Loucy (cell line): ENCODE measurements at regions not wholly inside any gene's neighbourhood (a gene's known extent, or its start where the extent isn't known, plus 50 kb on each side); places are given as distances from the start of the nearest gene placed in this dataset.

Experiments
- H2AFZ ChIP-seq: fragments of 200-600 bp; sonication (generic); 2 replicates; pipeline ENCODE4 v1.6.0; 2016; ENCODE audit warnings: antibody characterized with exemption, mild to moderate bottlenecking, low read length, moderate library complexity
- H3F3A ChIP-seq: fragments of 200-600 bp; 2 replicates; pipeline ENCODE4 v1.6.0; 2016; ENCODE audit warnings: antibody characterized with exemption, low read depth, mild to moderate bottlenecking
- H3K27me3 ChIP-seq: fragments of 200-600 bp; sonication (generic); 2 replicates; pipeline ENCODE4 v1.6.1; 2014; ENCODE audit warnings: low read length, mild to moderate bottlenecking; ENCODE audit not compliant: insufficient read depth, poor library complexity, severe bottlenecking
- H3K36me3 ChIP-seq: fragments of 200-600 bp; sonication (generic); 2 replicates; pipeline ENCODE4 v1.6.1; 2016; ENCODE audit warnings: low read length; ENCODE audit not compliant: insufficient read depth
- H3K4me1 ChIP-seq: fragments of 200-600 bp; sonication (generic); 2 replicates; pipeline ENCODE4 v1.5.1; 2014; ENCODE audit warnings: low read length, mild to moderate bottlenecking; ENCODE audit not compliant: insufficient read depth, poor library complexity, severe bottlenecking
- H3K4me2 ChIP-seq: fragments of 200-600 bp; sonication (generic); 2 replicates; pipeline ENCODE4 v1.6.0; 2014; ENCODE audit warnings: antibody characterized with exemption, low read length, low read depth, mild to moderate bottlenecking; ENCODE audit not compliant: poor library complexity, severe bottlenecking
- H3K4me3 ChIP-seq: fragments of 200-600 bp; sonication (generic); 2 replicates; pipeline ENCODE4 v1.5.1; 2014; ENCODE audit warnings: low read length, mild to moderate bottlenecking, mixed read lengths; ENCODE audit not compliant: poor library complexity, severe bottlenecking
- H3K79me2 ChIP-seq: fragments of 200-600 bp; sonication (generic); 2 replicates; pipeline ENCODE4 v1.6.1; 2014; ENCODE audit warnings: low read length; ENCODE audit not compliant: insufficient read depth
- H3K9ac ChIP-seq: fragments of 200-600 bp; sonication (generic); 2 replicates; pipeline ENCODE4 v1.6.0; 2014; ENCODE audit warnings: mild to moderate bottlenecking, low read depth, low read length, moderate library complexity; ENCODE audit not compliant: poor library complexity, severe bottlenecking
- H3K9me2 ChIP-seq: fragments of 200-600 bp; sonication (generic); replicated peaks from 2 replicates; pipeline ENCODE4 v1.6.1; 2016; ENCODE audit warnings: low read depth, low read length, mixed read lengths
- H3K9me3 ChIP-seq: fragments of 200-600 bp; sonication (generic); 2 replicates; pipeline ENCODE4 v1.6.1; 2014; ENCODE audit warnings: mild to moderate bottlenecking, antibody characterized with exemption, low read length, low read depth; ENCODE audit not compliant: insufficient read depth
- H4K20me1 ChIP-seq: fragments of 200-600 bp; sonication (generic); 2 replicates; pipeline ENCODE4 v1.6.0; 2014; ENCODE audit warnings: antibody characterized with exemption, low read length, mild to moderate bottlenecking; ENCODE audit not compliant: insufficient read depth, poor library complexity, severe bottlenecking
- EZH2phosphoT487 ChIP-seq: fragments of 200-600 bp; IDR thresholded peaks from 2 replicates; pipeline ENCODE4 v1.6.1; 2018; ENCODE audit warnings: antibody characterized with exemption, mild to moderate bottlenecking, moderate library complexity, borderline replicate concordance
- TF ChIP-seq, protein P1 (sequence below): fragments of 200-600 bp; sonication (generic); conservative IDR thresholded peaks from 2 replicates; pipeline ENCODE4 v1.5.1; 2014; ENCODE audit warnings: mild to moderate bottlenecking, antibody characterized with exemption, low read length

- H4K20me1 ChIP-seq, result no peaks in the 10 kb centered on the region
- H3F3A ChIP-seq, result no peaks in the 10 kb centered on the region
- H3K27me3 ChIP-seq, result peaks cover 4% of the 10 kb centered on the region
- H2AFZ ChIP-seq, result no peak overlapping the region
- no peak overlapping the region for H3K9ac ChIP-seq
- H3K4me2 ChIP-seq, result no peak overlapping the region
- no peaks in the 10 kb centered on the region for H3K36me3 ChIP-seq
- no peak overlapping the region for H3K4me3 ChIP-seq
- H3K4me1 ChIP-seq, result no peaks in the 10 kb centered on the region
- H3K79me2 ChIP-seq, result no peaks in the 10 kb centered on the region
- no peak for TF ChIP-seq EZH2phosphoT487
- TF ChIP-seq, protein P1, sequence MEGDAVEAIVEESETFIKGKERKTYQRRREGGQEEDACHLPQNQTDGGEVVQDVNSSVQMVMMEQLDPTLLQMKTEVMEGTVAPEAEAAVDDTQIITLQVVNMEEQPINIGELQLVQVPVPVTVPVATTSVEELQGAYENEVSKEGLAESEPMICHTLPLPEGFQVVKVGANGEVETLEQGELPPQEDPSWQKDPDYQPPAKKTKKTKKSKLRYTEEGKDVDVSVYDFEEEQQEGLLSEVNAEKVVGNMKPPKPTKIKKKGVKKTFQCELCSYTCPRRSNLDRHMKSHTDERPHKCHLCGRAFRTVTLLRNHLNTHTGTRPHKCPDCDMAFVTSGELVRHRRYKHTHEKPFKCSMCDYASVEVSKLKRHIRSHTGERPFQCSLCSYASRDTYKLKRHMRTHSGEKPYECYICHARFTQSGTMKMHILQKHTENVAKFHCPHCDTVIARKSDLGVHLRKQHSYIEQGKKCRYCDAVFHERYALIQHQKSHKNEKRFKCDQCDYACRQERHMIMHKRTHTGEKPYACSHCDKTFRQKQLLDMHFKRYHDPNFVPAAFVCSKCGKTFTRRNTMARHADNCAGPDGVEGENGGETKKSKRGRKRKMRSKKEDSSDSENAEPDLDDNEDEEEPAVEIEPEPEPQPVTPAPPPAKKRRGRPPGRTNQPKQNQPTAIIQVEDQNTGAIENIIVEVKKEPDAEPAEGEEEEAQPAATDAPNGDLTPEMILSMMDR, result no peak
- no peaks in the 10 kb centered on the region for H3K9me2 ChIP-seq
- H3K9me3 ChIP-seq, result no peaks in the 10 kb centered on the region
These were observed 178.6 kb downstream of the PLCE1 start for GRCh38 chr10:94172332-94172731.

DNA sequence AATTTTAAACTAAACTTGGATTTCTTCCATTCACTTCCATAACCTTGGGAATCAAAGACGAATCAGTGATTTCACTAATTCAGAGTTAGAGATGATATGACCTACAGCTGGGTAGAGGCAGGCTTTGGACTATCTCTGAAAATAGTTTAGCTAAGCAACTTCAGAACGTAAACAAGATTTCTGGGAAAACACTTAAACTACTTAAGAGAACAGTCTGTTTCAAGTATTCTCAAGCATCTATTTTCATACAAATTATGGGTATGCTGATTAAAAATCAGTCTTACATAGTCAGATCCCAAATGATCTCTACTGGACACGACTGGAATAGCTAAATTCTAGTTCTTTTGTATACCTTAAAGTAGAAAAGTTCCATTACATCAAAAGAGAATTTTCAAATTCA lies 179.9 kb downstream of the PLCE1 start:
- no peaks in the 10 kb centered on the region for H4K20me1 ChIP-seq
- no peaks in the 10 kb centered on the region for H3F3A ChIP-seq
- TF ChIP-seq, protein P1, result no peak
- no peak for TF ChIP-seq EZH2phosphoT487

GRCh38 chr10:94174838-94175237 lies 181.1 kb downstream of the PLCE1 start:
- Histone ChIP-seq H3K27me3 (no peaks in the 10 kb centered on the region), H3F3A (no peaks in the 10 kb centered on the region), H3K79me2 (no peaks in the 10 kb centered on the region), H3K4me2 (no peak overlapping the region), H3K9ac (no peak overlapping the region), H3K36me3 (no peaks in the 10 kb centered on the region), H3K9me2 (no peaks in the 10 kb centered on the region), H4K20me1 (no peaks in the 10 kb centered on the region), H3K9me3 (no peaks in the 10 kb centered on the region), H2AFZ (no peak overlapping the region), H3K4me1 (no peaks in the 10 kb centered on the region), H3K4me3 (no peak overlapping the region)
- TF ChIP-seq EZH2phosphoT487, result no peak
- TF ChIP-seq, protein P1, result no peak

More for the DNA sequence above, 179.9 kb downstream of the PLCE1 start:
- Histone ChIP-seq H3K4me3 (no peak overlapping the region), H3K36me3 (no peaks in the 10 kb centered on the region), H3K27me3 (no peaks in the 10 kb centered on the region), H3K4me2 (no peak overlapping the region), H3K79me2 (no peaks in the 10 kb centered on the region), H3K4me1 (no peaks in the 10 kb centered on the region), H3K9me2 (no peaks in the 10 kb centered on the region), H3K9ac (no peak overlapping the region), H3K9me3 (no peaks in the 10 kb centered on the region), H2AFZ (no peak overlapping the region)
